Heart left ventricle (tissue), 13 donors: ENCODE measurements at regions not wholly inside any gene's neighbourhood (a gene's known extent, or its start where the extent isn't known, plus 50 kb on each side); places are given as distances from the start of the nearest gene placed in this dataset.

Experiments
- CTCF ChIP-seq, 12 donors: fragments of 200-600 bp; sonication (generic) in 4 of 12; IDR thresholded peaks; one replicate each; pipeline versions ENCODE4 v1.5.0 to v1.8.0; 2018 to 2022; ENCODE audit warnings: antibody characterized with exemption in 12 of 12, mild to moderate bottlenecking in 5 of 12
- POLR2A ChIP-seq, 2 donors: fragments of 450-650 bp; IDR thresholded peaks; one replicate each; pipeline ENCODE4 v1.6.1; 2017; ENCODE audit warnings: antibody characterized with exemption in 2 of 2, mild to moderate bottlenecking in 2 of 2, moderate library complexity in 2 of 2
- donor health status: ischemic (EF 13 %, LVEDD 7.1; RV severe dilation, severe dysfunction).
- donor health status: DM: no; HTN: yes; CAD: no.
- donor health status: DM: no; HTN: no; CAD: no.
- donor health status: ischemic (EF 25% LVEDD 6.9; RV normal size, moderate dysfunction).
- donor health status: ischemic (EF 25% LVEDD 5.7; RV mildly dilated, moderate dysfunction).
- donor health status: ischemic (EF 35%, LVEDD 5.7; RV mildly dilated, moderate dysfunction).
- donor health status: nonischemic (EF 11% LVEDD 7.7; RV severe dilation, severe dysfunction).
- donor health status: DM: yes; HTN: yes; CAD: no.
- donor health status: PGD.
- donor health status: ischemic (EF 29% LVEDD 5.4; RV normal size, mild dysfunction).
- donor health status: nonischemic (EF 23%, LVEDD 6.1; RV moderate dilation, normal function).

GRCh38 chr1:61568460-61569302, 156.3 kb downstream of the TM2D1 start:
- no peak for TF ChIP-seq CTCF (IDR thresholded peaks at IDR 0.05)
- no peak for TF ChIP-seq POLR2A (IDR thresholded peaks at IDR 0.05)
